Trophoblast cell (in vitro differentiated cells and primary cell): ENCODE measurements at regions not wholly inside any gene's neighbourhood (a gene's known extent, or its start where the extent isn't known, plus 50 kb on each side); places are given as distances from the start of the nearest gene placed in this dataset.

Source experiments
- DNase-seq, 2 donors: peaks; one replicate each; pipeline ENCODE4 v3.0.0-alpha.2; 2016
- H2AFZ ChIP-seq: 2 replicates; pipeline ENCODE4 v1.6.1; 2013; ENCODE audit warnings: low read length, moderate library complexity, mild to moderate bottlenecking; ENCODE audit not compliant: insufficient read depth, poor library complexity
- H2AK5ac ChIP-seq: 2 replicates; pipeline ENCODE4 v1.6.1; 2013; ENCODE audit warnings: mild to moderate bottlenecking, low read length
- H2BK120ac ChIP-seq: 2 replicates; pipeline ENCODE4 v1.6.1; 2013; ENCODE audit warnings: low read length, mild to moderate bottlenecking, moderate library complexity; ENCODE audit not compliant: insufficient read depth, poor library complexity
- H2BK12ac ChIP-seq: 2 replicates; pipeline ENCODE4 v1.6.1; 2013; ENCODE audit warnings: mild to moderate bottlenecking, low read length, moderate library complexity
- H2BK5ac ChIP-seq: 2 replicates; pipeline ENCODE4 v1.6.1; 2013; ENCODE audit warnings: low read length, low read depth, moderate library complexity, mild to moderate bottlenecking; ENCODE audit not compliant: poor library complexity
- H3K14ac ChIP-seq: 2 replicates; pipeline ENCODE4 v1.6.1; 2013; ENCODE audit warnings: mild to moderate bottlenecking, low read length
- H3K18ac ChIP-seq: 2 replicates; pipeline ENCODE4 v1.6.1; 2013; ENCODE audit warnings: mild to moderate bottlenecking, low read length
- H3K23ac ChIP-seq: 2 replicates; pipeline ENCODE4 v1.6.1; 2013; ENCODE audit warnings: low read length
- H3K27ac ChIP-seq: 2 replicates; pipeline ENCODE4 v1.5.1; 2013; ENCODE audit warnings: low read depth, mild to moderate bottlenecking, inconsistent platforms, low read length, moderate library complexity
- H3K27me3 ChIP-seq: 2 replicates; pipeline ENCODE4 v1.6.1; 2013; ENCODE audit warnings: inconsistent platforms, mild to moderate bottlenecking, low read length, moderate library complexity; ENCODE audit not compliant: insufficient read depth
- H3K36me3 ChIP-seq, 2 experiments: 1 replicate in 1 of 2; 2 replicates in 1 of 2; pipeline ENCODE4 v1.6.1; 2013; ENCODE audit warnings: low read length in 2 of 2, mild to moderate bottlenecking in 2 of 2, moderate library complexity in 1 of 2; ENCODE audit not compliant: insufficient read depth in 2 of 2, control insufficient read depth in 1 of 2
- H3K4ac ChIP-seq: 2 replicates; pipeline ENCODE4 v1.6.1; 2013; ENCODE audit warnings: low read depth, mild to moderate bottlenecking, low read length, moderate library complexity
- H3K4me1 ChIP-seq, 2 experiments: 1 replicate in 1 of 2; 2 replicates in 1 of 2; pipeline ENCODE4 v1.6.1; 2013; ENCODE audit warnings: low read length in 2 of 2, mild to moderate bottlenecking in 2 of 2, moderate library complexity in 1 of 2; ENCODE audit not compliant: insufficient read depth in 2 of 2, control insufficient read depth in 1 of 2
- H3K4me2 ChIP-seq: 2 replicates; pipeline ENCODE4 v1.6.1; 2013; ENCODE audit warnings: inconsistent platforms, mild to moderate bottlenecking, low read length, moderate library complexity
- H3K4me3 ChIP-seq: 2 replicates; pipeline ENCODE4 v1.5.1; 2013; ENCODE audit warnings: mild to moderate bottlenecking, low read depth, low read length, inconsistent platforms
- H3K79me1 ChIP-seq: one replicate; pipeline ENCODE4 v1.6.1; 2013; ENCODE audit warnings: low read length
- H3K79me2 ChIP-seq: 2 replicates; pipeline ENCODE4 v1.6.1; 2013; ENCODE audit warnings: low read length, mild to moderate bottlenecking; ENCODE audit not compliant: control insufficient read depth, insufficient read depth, poor library complexity
- H3K9ac ChIP-seq: 2 replicates; pipeline ENCODE4 v1.6.1; 2013; ENCODE audit warnings: mild to moderate bottlenecking, low read length
- H3K9me3 ChIP-seq: 2 replicates; pipeline ENCODE4 v1.6.1; 2013; ENCODE audit warnings: low read depth, mild to moderate bottlenecking, control low read depth, inconsistent platforms, low read length; ENCODE audit not compliant: insufficient read depth
- H4K12ac ChIP-seq: 2 replicates; pipeline ENCODE4 v1.6.1; 2013; ENCODE audit warnings: low read depth, mild to moderate bottlenecking, low read length, moderate library complexity
- H4K8ac ChIP-seq: 2 replicates; pipeline ENCODE4 v1.6.1; 2013; ENCODE audit warnings: low read depth, mild to moderate bottlenecking, low read length, moderate library complexity
- H4K91ac ChIP-seq: one replicate; pipeline ENCODE4 v1.6.1; 2013; ENCODE audit warnings: low read depth, mild to moderate bottlenecking, low read length, moderate library complexity
- whole genome bisulfite sequencing: extraction: QIAGEN DNeasy Blood & Tissue Kit; methylation state at CpG from one replicate; pipeline ENCODE4 v1.1.7; 2013; ENCODE audit warnings: missing lambda C conversion rate; ENCODE audit not compliant: insufficient read length, insufficient coverage; ENCODE audit errors: extremely low coverage; 5-methylcytosine and 5-hydroxymethylcytosine counted together

DNA sequence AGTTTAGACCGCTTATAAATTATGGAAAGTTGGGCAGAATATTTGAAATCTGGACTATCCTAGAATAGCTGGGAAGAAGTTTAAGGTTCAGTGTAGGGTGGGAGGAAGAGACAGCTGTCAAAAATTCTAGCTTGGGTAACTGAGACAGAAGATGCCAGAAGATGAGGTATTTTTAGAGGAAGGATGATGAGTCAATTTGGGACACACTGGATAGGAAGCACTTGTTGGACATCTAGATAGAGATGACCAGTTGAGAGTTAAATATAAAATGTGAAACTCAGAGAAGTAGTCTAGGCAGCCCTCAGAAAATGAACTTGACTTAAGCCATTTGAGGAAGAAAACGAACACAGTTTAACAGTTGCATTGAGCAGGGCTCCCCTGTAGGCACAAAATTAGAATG, 137.9 kb upstream of the MAP9 start:
- Histone ChIP-seq H3K9ac (no peak overlapping the region), H2AK5ac (no peak overlapping the region), H4K8ac (no peak overlapping the region), H3K4me1 (no peaks in the 10 kb centered on the region), H3K18ac (no peak overlapping the region), H3K23ac (no peak overlapping the region), H3K27me3 (no peaks in the 10 kb centered on the region), H3K4me3 (no peak overlapping the region), H2BK5ac (no peak overlapping the region), H3K27ac (no peak overlapping the region), H3K79me1 (no peaks in the 10 kb centered on the region), H2BK120ac (no peak overlapping the region), H3K4me2 (no peak overlapping the region), H3K4ac (no peak overlapping the region), H3K9me3 (no peaks in the 10 kb centered on the region), H3K36me3 (no peaks in the 10 kb centered on the region), H2BK12ac (no peak overlapping the region), H4K91ac (no peak overlapping the region), H3K79me2 (no peaks in the 10 kb centered on the region), H4K12ac (no peak overlapping the region), H3K14ac (no peak overlapping the region), H2AFZ (no peak overlapping the region)
- WGBS: no CpG with 5 or more reads among the region's 2 CpGs
- no peak for DNase-seq

DNA sequence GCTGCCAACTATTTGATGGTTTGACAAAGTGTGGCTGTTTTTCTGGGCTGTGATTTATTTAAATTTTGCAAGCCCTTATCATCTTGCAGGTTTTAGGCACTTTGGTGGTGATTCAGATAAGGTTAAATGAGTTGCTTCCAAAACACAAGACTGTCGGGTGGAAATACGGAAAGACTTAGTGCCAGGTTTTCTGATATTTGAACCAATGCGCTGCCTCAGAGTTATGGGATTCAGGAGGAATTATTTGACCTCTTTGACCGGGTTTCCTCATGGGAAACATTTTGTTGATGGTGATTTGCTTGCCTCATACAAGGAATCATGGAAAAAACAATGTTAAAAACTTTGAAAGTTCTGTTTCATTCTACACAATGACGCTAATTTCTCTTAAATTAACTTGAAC, 136.1 kb upstream of the MAP9 start:
- Histone ChIP-seq H4K12ac (no peak overlapping the region), H4K91ac (no peak overlapping the region), H3K27ac (no peak overlapping the region), H4K8ac (no peak overlapping the region), H2BK12ac (no peak overlapping the region), H2BK5ac (no peak overlapping the region), H3K18ac (no peak overlapping the region), H3K14ac (no peak overlapping the region), H3K23ac (no peak overlapping the region), H3K4me3 (no peak overlapping the region), H3K27me3 (no peaks in the 10 kb centered on the region), H2AFZ (no peak overlapping the region), H3K79me1 (no peaks in the 10 kb centered on the region), H2AK5ac (no peak overlapping the region), H3K36me3 (no peaks in the 10 kb centered on the region), H3K9ac (no peak overlapping the region), H3K79me2 (no peaks in the 10 kb centered on the region), H3K4me1 (no peaks in the 10 kb centered on the region), H3K4me2 (no peak overlapping the region), H3K4ac (no peak overlapping the region), H3K9me3 (no peaks in the 10 kb centered on the region), H2BK120ac (no peak overlapping the region)
- no peak for DNase-seq
- no CpG with 5 or more reads among the region's 5 CpGs for WGBS

DNA sequence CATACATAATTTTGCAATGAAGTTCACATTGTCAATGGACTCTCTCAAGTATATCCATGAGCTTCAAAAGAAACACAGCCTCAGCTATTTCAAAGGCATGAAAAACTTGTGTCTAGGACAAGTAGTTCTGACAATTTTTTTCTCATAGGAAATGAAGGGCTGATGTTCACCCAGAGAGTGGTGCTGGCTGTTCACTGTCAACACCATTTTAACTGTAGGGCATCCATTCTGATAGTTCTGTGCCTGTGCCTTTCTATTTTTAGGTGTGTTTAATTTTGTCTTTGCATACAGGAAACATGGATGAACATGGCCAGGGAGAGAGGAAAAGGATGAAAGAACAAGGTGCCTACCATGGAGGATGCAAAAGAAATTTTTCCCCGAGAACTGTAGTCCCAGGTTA, 135.3 kb upstream of the MAP9 start:
- Histone ChIP-seq H3K4me3 (no peak overlapping the region), H2AFZ (no peak overlapping the region), H3K4ac (no peak overlapping the region), H2AK5ac (no peak overlapping the region), H3K27me3 (no peaks in the 10 kb centered on the region), H4K91ac (no peak overlapping the region), H2BK12ac (no peak overlapping the region), H3K14ac (no peak overlapping the region), H3K79me1 (no peaks in the 10 kb centered on the region), H3K36me3 (no peaks in the 10 kb centered on the region), H4K8ac (no peak overlapping the region), H2BK5ac (no peak overlapping the region), H3K4me1 (no peaks in the 10 kb centered on the region), H3K4me2 (no peak overlapping the region), H3K18ac (no peak overlapping the region), H3K9ac (no peak overlapping the region), H3K23ac (no peak overlapping the region), H4K12ac (no peak overlapping the region), H3K79me2 (no peaks in the 10 kb centered on the region), H3K9me3 (no peaks in the 10 kb centered on the region), H2BK120ac (no peak overlapping the region), H3K27ac (no peak overlapping the region)
- DNase-seq: no peak
- no CpG with 5 or more reads among the region's 1 CpG for WGBS

DNA sequence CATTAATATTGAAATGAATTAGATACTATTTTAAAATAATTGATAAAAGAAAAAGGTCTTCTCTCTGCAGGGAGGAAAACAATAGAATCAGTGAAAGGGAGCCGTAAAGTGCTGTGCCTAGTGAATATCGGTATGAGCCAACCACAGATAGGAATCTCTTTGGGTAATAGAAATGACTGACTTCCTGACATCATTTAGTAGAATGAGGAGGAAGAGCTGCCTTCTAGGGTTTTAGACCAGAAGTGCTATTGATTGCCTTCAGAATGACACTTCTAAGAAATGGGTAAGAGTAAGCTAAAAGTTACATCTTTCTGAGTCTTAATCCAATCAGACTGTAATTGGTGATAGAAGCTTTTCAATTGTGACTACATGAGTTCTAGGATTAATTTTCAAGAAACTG, 134.0 kb upstream of the MAP9 start:
- H3K4me1 ChIP-seq: no peaks in the 10 kb centered on the region
- H3K4ac ChIP-seq: no peak overlapping the region
- WGBS: no CpG with 5 or more reads among the region's 2 CpGs
- H2AK5ac ChIP-seq: no peak overlapping the region
- H4K91ac ChIP-seq: no peak overlapping the region
- DNase-seq: no peak
- no peak overlapping the region for H3K23ac ChIP-seq
- H3K36me3 ChIP-seq: no peaks in the 10 kb centered on the region
- no peak overlapping the region for H2AFZ ChIP-seq
- H3K18ac ChIP-seq: no peak overlapping the region
- H3K27me3 ChIP-seq: no peaks in the 10 kb centered on the region
- no peak overlapping the region for H2BK5ac ChIP-seq
- H2BK120ac ChIP-seq: no peak overlapping the region
- no peak overlapping the region for H4K8ac ChIP-seq
- H3K9ac ChIP-seq: no peak overlapping the region
- H3K4me3 ChIP-seq: no peak overlapping the region
- no peaks in the 10 kb centered on the region for H3K79me2 ChIP-seq
- H3K9me3 ChIP-seq: no peaks in the 10 kb centered on the region
- H3K4me2 ChIP-seq: no peak overlapping the region
- H4K12ac ChIP-seq: no peak overlapping the region
- no peaks in the 10 kb centered on the region for H3K79me1 ChIP-seq
- no peak overlapping the region for H2BK12ac ChIP-seq
- H3K27ac ChIP-seq: no peak overlapping the region
- H3K14ac ChIP-seq: no peak overlapping the region

DNA sequence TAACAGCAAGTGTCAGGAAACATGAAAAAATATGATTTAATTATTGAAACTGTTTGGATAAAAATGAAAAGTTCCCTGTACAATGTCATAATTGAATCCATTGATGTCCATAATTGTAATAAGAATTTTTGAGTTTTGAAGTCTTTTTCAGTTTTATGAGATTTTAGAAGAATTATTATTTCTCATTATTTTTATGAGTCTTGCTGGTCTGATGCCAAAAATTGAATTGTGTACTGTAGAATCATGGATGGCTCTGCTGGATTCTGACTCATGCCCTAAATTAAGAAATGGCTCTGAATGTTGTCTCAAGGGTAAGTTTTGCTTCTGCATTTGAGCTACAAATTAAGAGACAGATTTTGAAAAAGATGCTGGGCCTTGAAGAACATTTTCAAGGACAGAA, 132.8 kb upstream of the MAP9 start:
- no peaks in the 10 kb centered on the region for H3K79me1 ChIP-seq
- no peak overlapping the region for H3K4ac ChIP-seq
- H4K8ac ChIP-seq: no peak overlapping the region
- H3K9me3 ChIP-seq: no peaks in the 10 kb centered on the region
- no peak overlapping the region for H2BK5ac ChIP-seq
- H3K9ac ChIP-seq: no peak overlapping the region
- no peaks in the 10 kb centered on the region for H3K36me3 ChIP-seq
- no peak overlapping the region for H2AFZ ChIP-seq
- no peak overlapping the region for H4K12ac ChIP-seq
- H4K91ac ChIP-seq: no peak overlapping the region
- H3K27me3 ChIP-seq: no peaks in the 10 kb centered on the region
- no peak overlapping the region for H2BK120ac ChIP-seq
- no peak overlapping the region for H2BK12ac ChIP-seq
- no peak overlapping the region for H2AK5ac ChIP-seq
- H3K27ac ChIP-seq: no peak overlapping the region
- H3K4me1 ChIP-seq: no peaks in the 10 kb centered on the region
- no peaks in the 10 kb centered on the region for H3K79me2 ChIP-seq
- no peak overlapping the region for H3K18ac ChIP-seq
- no peak overlapping the region for H3K4me2 ChIP-seq
- no peak overlapping the region for H3K14ac ChIP-seq
- no peak overlapping the region for H3K23ac ChIP-seq
- H3K4me3 ChIP-seq: no peak overlapping the region
- peak in 1 of 2 donors; percentile 3 for DNase-seq
